TTC549 (cell line): ENCODE measurements at regions not wholly inside any gene's neighbourhood (a gene's known extent, or its start where the extent isn't known, plus 50 kb on each side); places are given as distances from the start of the nearest gene placed in this dataset.
"Not testable (repeated sequence)": the region's sequence is repeated elsewhere in the genome, so short reads cannot be mapped to it uniquely, and the experiment has no call there.

ENCODE experiments used
- FAIRE-seq: peaks from 2 replicates; lab custom pipeline; 2012; peaks lifted over from hg19 to GRCh38; lab: Jason Lieb, UNC

GRCh38 chr5:39799242-39799641 lies 374.5 kb upstream of the DAB2 start:
- FAIRE-seq = no peak

- no peak for FAIRE-seq
Observed at GRCh38 chr5:39794513-39795210, 369.9 kb upstream of the DAB2 start.

DNA sequence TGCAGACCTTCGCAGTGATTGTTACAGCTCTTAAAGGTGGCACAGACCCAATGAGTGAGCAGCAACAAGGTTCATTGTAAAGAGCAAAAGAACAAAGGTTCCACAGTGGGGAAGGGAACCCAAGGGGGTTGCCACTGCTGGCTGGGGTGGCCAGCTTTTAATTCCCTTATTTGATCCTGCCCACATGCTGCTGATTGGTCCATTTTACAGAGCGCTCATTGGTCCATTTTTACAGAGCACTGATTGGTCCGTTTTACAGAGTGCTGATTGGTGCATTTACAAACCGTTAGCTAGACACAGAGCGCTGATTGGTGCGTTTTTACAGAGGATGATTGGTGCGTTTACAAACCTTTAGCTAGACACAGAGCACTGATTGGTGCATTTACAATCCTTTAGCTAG lies 360.6 kb upstream of the DAB2 start:
- FAIRE-seq = no peak

- no peak for FAIRE-seq
Observed at GRCh38 chr5:39783756-39784421, 359.1 kb upstream of the DAB2 start.

- peak; percentile 88 for FAIRE-seq
Observed at GRCh38 chr5:39780347-39780746, 355.6 kb upstream of the DAB2 start.

- no peak for FAIRE-seq
Observed at GRCh38 chr5:39779831-39780230, 355.1 kb upstream of the DAB2 start.

GRCh38 chr5:39775797-39776365 lies 351.1 kb upstream of the DAB2 start:
- no peak for FAIRE-seq

- peak; percentile 45 for FAIRE-seq
Observed at GRCh38 chr5:39775086-39775796, 350.5 kb upstream of the DAB2 start.

DNA sequence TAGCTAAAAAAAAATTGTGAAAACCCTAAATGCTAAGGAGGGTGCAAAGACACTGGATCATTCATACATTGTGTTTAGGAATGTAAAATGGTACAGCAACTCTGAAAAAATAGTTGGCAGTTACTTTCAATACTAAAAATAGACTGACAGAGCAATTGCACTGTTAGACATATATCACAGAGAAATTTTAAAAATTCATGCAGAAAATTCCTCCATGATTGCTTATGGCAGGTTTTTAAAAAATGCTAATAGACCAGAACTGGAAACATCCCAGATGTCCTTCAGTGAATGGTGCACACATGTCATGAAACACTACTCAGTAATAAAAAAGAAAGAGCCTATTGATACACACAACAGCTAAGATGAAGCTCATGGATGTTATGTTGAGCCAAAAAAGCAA lies 349.8 kb upstream of the DAB2 start:
- no peak for FAIRE-seq

DNA sequence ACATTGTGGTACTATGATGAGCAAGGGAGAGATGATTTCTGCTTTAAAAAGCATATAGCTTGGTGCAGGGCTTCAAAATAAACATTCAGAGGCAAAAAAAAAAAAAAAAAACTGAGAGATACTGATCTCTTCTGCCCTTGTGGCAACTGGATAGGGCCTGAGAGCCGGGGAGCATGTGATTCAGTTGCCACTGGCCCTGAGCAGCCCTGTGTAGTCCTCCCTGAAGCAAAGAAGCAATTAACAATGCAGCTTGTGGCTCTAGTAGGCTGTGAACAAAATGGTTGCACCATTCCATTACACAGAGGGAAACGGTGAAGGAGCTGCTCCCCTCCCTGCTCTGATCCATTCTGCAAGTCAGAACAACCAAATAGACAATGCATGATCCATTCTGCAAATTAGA lies 347.5 kb upstream of the DAB2 start:
- FAIRE-seq = no peak

GRCh38 chr5:39767916-39768315 lies 343.1 kb upstream of the DAB2 start:
- no peak for FAIRE-seq

DNA sequence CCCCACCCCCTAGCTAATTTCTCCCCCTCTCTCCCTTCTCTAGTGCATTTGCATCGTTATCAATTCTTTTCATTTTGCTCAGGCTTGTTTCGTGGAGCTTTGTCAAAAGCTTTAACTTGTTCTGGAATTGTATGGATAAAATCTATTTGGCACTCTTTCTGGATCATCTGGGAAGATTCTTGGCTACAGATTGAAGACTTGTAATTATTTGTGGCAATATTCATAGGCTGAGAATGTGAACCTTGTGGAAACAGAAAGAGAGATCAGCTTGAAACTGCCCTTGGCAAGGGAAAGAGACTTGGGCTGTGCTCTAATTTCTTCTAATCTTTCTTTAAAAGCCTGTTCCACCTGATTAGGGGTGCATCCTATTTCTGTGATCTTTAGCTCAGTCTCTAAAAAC lies 340.6 kb upstream of the DAB2 start:
- peak; percentile 46 for FAIRE-seq

- no peak for FAIRE-seq
Observed at GRCh38 chr5:39762761-39763160, 338.0 kb upstream of the DAB2 start.

DNA sequence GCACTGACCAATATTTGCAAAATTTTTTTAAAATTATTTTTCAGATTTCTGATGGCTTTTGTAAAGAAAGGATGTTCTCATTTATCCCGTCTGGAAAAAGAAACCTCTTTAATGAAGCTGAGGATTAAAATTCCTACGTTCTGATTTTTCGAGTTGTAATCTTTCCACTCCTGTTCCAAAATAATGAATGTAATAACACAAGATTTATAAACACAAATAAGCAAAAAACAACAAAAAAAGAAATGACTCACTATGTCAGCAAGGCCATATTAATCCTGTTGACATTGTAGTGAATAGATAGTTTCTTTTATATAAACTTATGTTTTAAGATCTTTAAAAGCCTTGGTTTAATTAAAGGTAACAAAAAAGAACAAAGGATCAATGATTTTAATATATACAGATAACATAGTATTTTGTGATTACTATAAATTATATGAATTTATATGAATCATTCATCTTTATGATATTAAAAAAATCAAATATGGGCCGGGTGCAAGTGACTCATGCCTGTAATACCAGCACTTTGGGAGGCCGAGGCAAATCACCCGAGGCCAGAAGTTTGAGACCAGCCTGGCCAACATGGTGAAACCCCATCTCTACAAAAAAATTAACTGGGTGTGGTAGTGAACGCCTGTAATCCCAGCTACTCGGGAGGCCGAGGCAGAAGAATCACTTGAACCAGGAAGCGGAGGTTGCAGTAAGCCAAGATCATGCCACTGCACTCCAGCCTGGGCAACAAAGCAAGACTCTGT lies 336.6 kb upstream of the DAB2 start:
- peak; percentile 45 for FAIRE-seq

GRCh38 chr5:39760385-39761198 lies 335.8 kb upstream of the DAB2 start:
- peak; percentile 84 for FAIRE-seq

DNA sequence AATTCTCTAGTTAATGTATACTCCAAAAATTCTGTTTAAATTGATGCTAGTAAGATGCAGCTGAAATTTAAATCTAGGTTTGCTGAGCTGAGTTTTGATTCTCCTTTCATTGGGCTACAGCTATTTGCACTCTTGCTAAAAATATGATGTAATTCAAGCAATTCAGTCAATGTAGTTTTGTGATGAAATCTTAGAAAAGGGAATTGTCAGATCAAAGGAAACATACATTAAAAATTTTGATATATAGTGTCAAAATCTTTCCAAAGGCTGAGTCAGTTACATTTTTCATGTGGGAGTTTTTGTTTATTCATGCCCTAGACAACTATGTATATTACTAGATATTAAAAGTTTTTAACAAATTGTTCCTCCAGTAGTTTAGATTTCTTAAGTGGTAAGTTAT lies 334.9 kb upstream of the DAB2 start:
- FAIRE-seq = no peak

DNA sequence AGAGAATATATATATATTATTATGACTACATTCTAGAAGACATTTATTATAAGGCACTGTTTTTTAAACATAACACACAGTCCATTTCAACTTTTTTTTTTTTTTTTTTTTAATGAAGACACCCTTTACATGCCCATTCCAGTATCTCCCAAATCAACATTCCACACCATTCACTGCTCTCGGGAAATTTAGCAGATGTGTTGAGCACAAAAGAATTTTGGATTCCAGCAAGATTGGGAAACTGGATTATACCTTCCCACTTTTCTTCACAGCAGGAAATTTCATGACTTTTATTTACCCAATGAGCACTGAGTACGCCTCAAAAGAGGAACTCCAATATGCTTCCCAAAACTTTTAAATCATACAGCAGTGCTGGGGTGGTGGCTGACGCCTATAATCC lies 333.6 kb upstream of the DAB2 start:
- FAIRE-seq = no peak

DNA sequence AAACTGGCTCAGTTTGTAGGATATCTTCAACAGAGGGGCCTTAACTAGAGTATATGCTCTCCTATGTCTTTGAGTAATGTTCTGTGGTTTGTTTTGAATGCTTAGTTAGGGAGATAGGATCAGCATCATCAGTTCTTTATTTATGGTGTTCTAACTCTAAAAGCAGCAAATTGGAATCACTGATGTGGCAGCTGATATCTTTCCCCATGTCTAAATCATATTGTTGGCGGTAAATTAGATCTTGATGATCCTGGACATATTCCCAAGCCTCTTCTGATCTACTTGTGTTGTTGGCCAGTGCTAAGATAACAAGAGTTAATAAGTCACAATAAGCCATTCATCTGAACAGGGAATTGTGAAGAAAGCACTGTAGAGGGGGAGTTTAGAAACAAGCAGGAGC lies 332.4 kb upstream of the DAB2 start:
- FAIRE-seq = no peak

GRCh38 chr5:39755986-39756385 lies 331.2 kb upstream of the DAB2 start:
- FAIRE-seq = no peak

DNA sequence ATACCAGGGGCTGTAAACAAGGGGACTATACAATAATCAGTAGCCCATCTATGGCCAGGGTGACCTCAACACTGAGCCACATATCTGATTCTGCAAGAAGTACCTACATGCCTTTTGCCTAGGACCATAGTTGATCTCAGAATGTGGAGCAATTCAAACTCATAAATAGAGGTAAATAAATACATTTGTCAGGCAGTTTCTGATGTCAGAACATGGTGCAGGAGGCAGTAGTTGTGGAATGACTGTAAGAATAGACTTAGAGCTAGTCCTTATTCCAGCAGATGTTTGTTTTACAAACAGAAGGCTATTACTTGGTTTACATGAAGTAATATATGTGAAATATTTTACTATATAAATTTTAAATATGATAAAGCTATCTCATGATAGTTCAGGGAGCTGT lies 330.7 kb upstream of the DAB2 start:
- no peak for FAIRE-seq

GRCh38 chr5:39753747-39754146 lies 329.0 kb upstream of the DAB2 start:
- not testable (repeated sequence) for FAIRE-seq

GRCh38 chr5:39750661-39751060 lies 325.9 kb upstream of the DAB2 start:
- FAIRE-seq = no peak
